Heart left ventricle (tissue), 16 donors: ENCODE measurements at regions not wholly inside any gene's neighbourhood (a gene's known extent, or its start where the extent isn't known, plus 50 kb on each side); places are given as distances from the start of the nearest gene placed in this dataset.

Experiments used
- ATAC-seq, 4 donors: fragments of 200-7000 bp; cut with Tn5 transposase; one replicate each; pipeline ENCODE4 v1.9.1; 2020 to 2022; ENCODE audit warnings: moderate library complexity in 4 of 4, mild to moderate bottlenecking in 3 of 4, moderate number of reproducible peaks in 1 of 4
- DNase-seq, 5 donors: peaks; one replicate each; pipeline ENCODE4 v3.0.0-alpha.2; 2020
- H3K27ac ChIP-seq, 12 donors: fragments of 200-600 bp; sonication (generic) in 4 of 12; one replicate each; pipeline versions ENCODE4 v1.5.0 to v1.8.0; 2016 to 2022; ENCODE audit warnings: mild to moderate bottlenecking in 2 of 12
- H3K27me3 ChIP-seq, 9 donors: fragments of 200-600 bp; sonication (generic) in 2 of 9; one replicate each; pipeline versions ENCODE4 v1.5.1 to v1.8.0; 2016 to 2022; ENCODE audit warnings: mild to moderate bottlenecking in 3 of 9
- H3K36me3 ChIP-seq, 9 donors: fragments of 200-600 bp; sonication (generic) in 2 of 9; one replicate each; pipeline versions ENCODE4 v1.5.0 to v1.8.0; 2018 to 2022; ENCODE audit warnings: mild to moderate bottlenecking in 2 of 9
- H3K4me1 ChIP-seq, 12 donors: fragments of 200-600 bp; sonication (generic) in 4 of 12; one replicate each; pipeline versions ENCODE4 v1.5.0 to v1.8.0; 2016 to 2022; ENCODE audit warnings: mild to moderate bottlenecking in 3 of 12
- H3K4me3 ChIP-seq, 12 donors: fragments of 200-600 bp; sonication (generic) in 4 of 12; one replicate each; pipeline versions ENCODE4 v1.5.0 to v1.8.0; 2017 to 2022; ENCODE audit warnings: mild to moderate bottlenecking in 9 of 12, moderate library complexity in 4 of 12
- H3K9me3 ChIP-seq, 12 donors: fragments of 200-600 bp; sonication (generic) in 4 of 12; one replicate each; pipeline versions ENCODE4 v1.5.0 to v1.8.0; 2016 to 2022; ENCODE audit warnings: mild to moderate bottlenecking in 1 of 12
- CTCF ChIP-seq, 12 donors: fragments of 200-600 bp; sonication (generic) in 4 of 12; IDR thresholded peaks; one replicate each; pipeline versions ENCODE4 v1.5.0 to v1.8.0; 2018 to 2022; ENCODE audit warnings: antibody characterized with exemption in 12 of 12, mild to moderate bottlenecking in 5 of 12
- POLR2A ChIP-seq, 2 donors: fragments of 450-650 bp; IDR thresholded peaks; one replicate each; pipeline ENCODE4 v1.6.1; 2017; ENCODE audit warnings: antibody characterized with exemption in 2 of 2, mild to moderate bottlenecking in 2 of 2, moderate library complexity in 2 of 2
- WGBS, 4 donors: extraction: QIAGEN DNeasy Blood & Tissue Kit in 2 of 4; methylation state at CpG; one replicate each; pipeline versions ENCODE4 v1.1.5 to v1.1.7; 2013 to 2018; 5-methylcytosine and 5-hydroxymethylcytosine counted together
- intact Hi-C, 10 donors: fragments of 100-400 bp; cut with DNase I; formaldehyde crosslinking; loops; one replicate each; pipeline versions ENCODE4 v1.11.1 to v1.14.2; 2022
- donor health status: ischemic (EF 13 %, LVEDD 7.1; RV severe dilation, severe dysfunction).
- donor health status: healthy with polysubstance abuse.
- donor health status: DM: no; HTN: yes; CAD: no.
- donor health status: DM: no; HTN: no; CAD: no.
- donor health status: ischemic (EF 25% LVEDD 6.9; RV normal size, moderate dysfunction).
- donor health status: ischemic (EF 25% LVEDD 5.7; RV mildly dilated, moderate dysfunction).
- donor health status: healthy.
- donor health status: DM: yes; HTN: yes; CAD: no.
- donor health status: ischemic (EF 35%, LVEDD 5.7; RV mildly dilated, moderate dysfunction).
- donor health status: nonischemic (EF 11% LVEDD 7.7; RV severe dilation, severe dysfunction).
- donor health status: DM: yes; HTN: yes; CAD: no.
- donor health status: PGD.
- donor health status: ischemic (EF 29% LVEDD 5.4; RV normal size, mild dysfunction).
- donor health status: nonischemic (EF 23%, LVEDD 6.1; RV moderate dilation, normal function).

GRCh38 chrX:113959912-113960626 lies 623.8 kb upstream of the HTR2C start:
- H3K36me3 ChIP-seq: no peaks in the 10 kb centered on the region
- H3K4me3 ChIP-seq: no peak overlapping the region
- WGBS, 4 donors: 27 to 44% (median 37%) methylated on average over 4 of the region's 4 CpGs
- H3K27ac ChIP-seq: no peak overlapping the region
- H3K4me1 ChIP-seq: no peaks in the 10 kb centered on the region
- intact Hi-C loops: no loop called here
- no peak for TF ChIP-seq POLR2A (IDR thresholded peaks at IDR 0.05)
- TF ChIP-seq CTCF (IDR thresholded peaks at IDR 0.05): no peak
- H3K27me3 ChIP-seq: peaks cover 0 to 5% (median 0%) of the 10 kb centered on the region in 9 donors
- DNase-seq: no peak
- no peaks in the 10 kb centered on the region for H3K9me3 ChIP-seq
- no peak for ATAC-seq

GRCh38 chrX:113956936-113957335 lies 627.0 kb upstream of the HTR2C start:
- Histone ChIP-seq H3K27ac (no peak overlapping the region), H3K4me3 (no peak overlapping the region), H3K4me1 (no peaks in the 10 kb centered on the region), H3K9me3 (peaks cover 0 to under 1% (median 0%) of the 10 kb centered on the region in 12 donors), H3K36me3 (no peaks in the 10 kb centered on the region), H3K27me3 (peaks cover 0 to 5% (median 0%) of the 10 kb centered on the region in 9 donors)
- intact Hi-C loops: no loop called here
- DNase-seq (no peak), ATAC-seq (no peak)
- no peak for TF ChIP-seq CTCF (IDR thresholded peaks at IDR 0.05)
- TF ChIP-seq POLR2A (IDR thresholded peaks at IDR 0.05): no peak
- 64 to 78% (median 68%) methylated on average over 6 of the region's 6 CpGs for WGBS, 4 donors

GRCh38 chrX:113954297-113954696 lies 629.6 kb upstream of the HTR2C start:
- no peak for DNase-seq
- peaks cover 0 to 5% (median 0%) of the 10 kb centered on the region in 9 donors for H3K27me3 ChIP-seq
- no peaks in the 10 kb centered on the region for H3K36me3 ChIP-seq
- no peak overlapping the region for H3K27ac ChIP-seq
- H3K4me3 ChIP-seq: no peak overlapping the region
- WGBS, 4 donors: 73 to 82% (median 76%) methylated on average over 3 of the region's 3 CpGs
- intact Hi-C loops: no loop called here
- no peaks in the 10 kb centered on the region for H3K4me1 ChIP-seq
- no peak for ATAC-seq
- H3K9me3 ChIP-seq: peaks cover 0 to 11% (median 0%) of the 10 kb centered on the region in 12 donors
- TF ChIP-seq CTCF (IDR thresholded peaks at IDR 0.05): no peak
- TF ChIP-seq POLR2A (IDR thresholded peaks at IDR 0.05): no peak

- H3K4me3 ChIP-seq: no peak overlapping the region
- H3K27me3 ChIP-seq: peaks cover 0 to 5% (median 0%) of the 10 kb centered on the region in 9 donors
- H3K4me1 ChIP-seq: no peaks in the 10 kb centered on the region
- ATAC-seq (no peak), DNase-seq (no peak)
- no peaks in the 10 kb centered on the region for H3K36me3 ChIP-seq
- intact Hi-C loops: no loop called here
- 67 to 82% (median 71%) methylated on average over 5 of the region's 5 CpGs for WGBS, 4 donors
- no peak overlapping the region for H3K27ac ChIP-seq
- TF ChIP-seq POLR2A (IDR thresholded peaks at IDR 0.05) (no peak), CTCF (IDR thresholded peaks at IDR 0.05) (no peak)
- peaks cover 0 to 11% (median 0%) of the 10 kb centered on the region in 12 donors for H3K9me3 ChIP-seq
Measured at GRCh38 chrX:113950081-113950678, 633.7 kb upstream of the HTR2C start.
